LNCAP (cell line): ENCODE measurements at regions not wholly inside any gene's neighbourhood (a gene's known extent, or its start where the extent isn't known, plus 50 kb on each side); places are given as distances from the start of the nearest gene placed in this dataset.

Source experiments
- TF ChIP-seq, protein P1 (sequence below): fragments of 450-650 bp; IDR thresholded peaks from 2 replicates; pipeline ENCODE4 v1.5.1; 2017; ENCODE audit warnings: mild to moderate bottlenecking

DNA sequence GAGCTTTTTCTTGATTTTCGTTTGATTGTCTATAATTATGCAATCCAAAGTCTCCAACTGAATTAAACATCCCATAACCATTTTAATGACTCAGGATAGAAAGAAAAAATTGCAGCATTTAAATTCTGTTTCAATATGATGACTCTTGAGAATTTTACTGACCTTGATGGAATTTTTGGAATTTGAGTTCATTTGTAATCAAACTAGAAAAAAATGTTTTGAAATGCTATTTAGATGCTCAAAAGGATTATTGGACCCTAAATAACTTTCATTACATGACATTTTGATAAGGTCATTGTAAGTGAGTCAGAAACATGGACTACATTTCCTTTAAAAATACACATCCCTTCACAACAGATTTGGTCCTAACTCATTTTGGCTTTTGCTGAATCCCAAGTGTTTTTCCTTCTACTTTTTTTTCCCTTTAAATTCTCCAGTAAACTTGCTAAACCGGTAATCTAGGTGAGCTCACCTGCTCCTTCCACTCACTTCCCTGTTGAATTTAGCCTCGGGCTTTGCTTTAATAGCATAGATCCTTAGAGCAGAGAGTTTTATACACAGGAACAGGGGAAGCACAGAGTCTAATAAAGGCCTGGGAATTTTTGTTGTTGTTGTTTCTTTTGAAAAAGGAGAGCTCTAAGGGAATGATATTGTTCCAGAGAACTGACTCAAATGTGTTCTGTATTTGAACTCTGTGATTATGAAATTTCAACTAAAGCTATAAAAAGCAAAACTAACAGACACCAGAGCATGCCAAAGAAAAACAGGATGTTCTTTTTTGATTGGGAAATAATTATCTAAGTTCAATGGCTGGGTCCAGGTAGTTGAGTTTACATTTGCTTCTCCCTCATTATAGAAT is 1088.2 kb upstream of the CITED2 start:
- TF ChIP-seq, protein P1, sequence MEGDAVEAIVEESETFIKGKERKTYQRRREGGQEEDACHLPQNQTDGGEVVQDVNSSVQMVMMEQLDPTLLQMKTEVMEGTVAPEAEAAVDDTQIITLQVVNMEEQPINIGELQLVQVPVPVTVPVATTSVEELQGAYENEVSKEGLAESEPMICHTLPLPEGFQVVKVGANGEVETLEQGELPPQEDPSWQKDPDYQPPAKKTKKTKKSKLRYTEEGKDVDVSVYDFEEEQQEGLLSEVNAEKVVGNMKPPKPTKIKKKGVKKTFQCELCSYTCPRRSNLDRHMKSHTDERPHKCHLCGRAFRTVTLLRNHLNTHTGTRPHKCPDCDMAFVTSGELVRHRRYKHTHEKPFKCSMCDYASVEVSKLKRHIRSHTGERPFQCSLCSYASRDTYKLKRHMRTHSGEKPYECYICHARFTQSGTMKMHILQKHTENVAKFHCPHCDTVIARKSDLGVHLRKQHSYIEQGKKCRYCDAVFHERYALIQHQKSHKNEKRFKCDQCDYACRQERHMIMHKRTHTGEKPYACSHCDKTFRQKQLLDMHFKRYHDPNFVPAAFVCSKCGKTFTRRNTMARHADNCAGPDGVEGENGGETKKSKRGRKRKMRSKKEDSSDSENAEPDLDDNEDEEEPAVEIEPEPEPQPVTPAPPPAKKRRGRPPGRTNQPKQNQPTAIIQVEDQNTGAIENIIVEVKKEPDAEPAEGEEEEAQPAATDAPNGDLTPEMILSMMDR = no peak

DNA sequence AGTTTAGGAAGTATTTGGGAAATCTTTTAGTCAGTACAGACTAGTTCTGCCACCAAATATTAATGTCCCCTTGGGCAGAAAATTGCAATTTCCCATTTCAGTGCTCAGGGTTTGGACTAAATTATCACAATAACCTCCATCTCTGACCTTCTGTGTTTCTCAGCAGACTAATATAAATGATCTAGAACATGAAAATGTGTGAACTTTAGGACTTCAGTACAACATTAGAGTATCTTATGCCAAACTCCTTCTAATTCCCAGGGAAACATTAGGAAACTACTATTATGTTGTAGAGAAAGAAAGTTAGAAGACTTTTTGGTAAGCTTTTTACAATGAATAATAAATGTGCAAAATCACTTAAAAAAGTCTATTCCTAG is 1087.6 kb upstream of the CITED2 start:
- TF ChIP-seq, protein P1 = no peak

DNA sequence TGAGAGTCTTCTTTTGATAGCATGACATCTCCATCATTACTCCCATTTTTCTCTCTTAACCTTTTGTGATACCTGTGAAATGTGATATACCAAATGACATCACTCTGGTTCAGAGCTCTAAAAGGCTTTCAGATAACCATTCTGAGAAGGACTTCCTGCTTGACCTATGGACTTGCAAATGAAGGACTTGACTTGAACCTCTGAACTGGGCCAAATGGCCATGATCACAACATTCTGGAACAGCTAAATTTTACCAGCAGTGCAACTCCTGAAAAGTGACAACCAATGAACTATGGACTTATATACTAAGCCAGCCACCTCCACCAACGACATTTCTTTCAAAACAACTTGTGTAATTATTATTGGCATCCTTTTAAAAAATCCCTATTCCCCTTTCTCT is 1085.8 kb upstream of the CITED2 start:
- TF ChIP-seq, protein P1 = no peak

DNA sequence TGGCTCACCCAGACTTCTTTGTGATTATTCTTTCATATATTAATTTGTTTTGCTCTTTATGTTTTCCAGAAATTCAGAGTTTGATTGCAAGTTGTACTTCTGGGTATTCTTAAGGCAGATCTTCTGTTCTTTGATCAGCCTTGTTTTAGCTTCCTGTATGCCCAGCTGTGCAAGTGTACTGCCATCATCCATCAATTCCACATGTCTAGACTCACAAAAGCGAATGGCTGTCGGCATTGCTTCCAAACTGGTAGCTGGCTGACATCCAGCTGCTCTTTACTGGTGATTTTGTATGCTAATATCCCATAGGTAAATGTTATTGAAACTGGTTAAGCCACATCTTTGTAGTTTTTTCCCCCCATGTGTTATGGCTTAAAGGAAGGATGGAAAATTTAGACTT is 1084.8 kb upstream of the CITED2 start:
- TF ChIP-seq, protein P1 = no peak

DNA sequence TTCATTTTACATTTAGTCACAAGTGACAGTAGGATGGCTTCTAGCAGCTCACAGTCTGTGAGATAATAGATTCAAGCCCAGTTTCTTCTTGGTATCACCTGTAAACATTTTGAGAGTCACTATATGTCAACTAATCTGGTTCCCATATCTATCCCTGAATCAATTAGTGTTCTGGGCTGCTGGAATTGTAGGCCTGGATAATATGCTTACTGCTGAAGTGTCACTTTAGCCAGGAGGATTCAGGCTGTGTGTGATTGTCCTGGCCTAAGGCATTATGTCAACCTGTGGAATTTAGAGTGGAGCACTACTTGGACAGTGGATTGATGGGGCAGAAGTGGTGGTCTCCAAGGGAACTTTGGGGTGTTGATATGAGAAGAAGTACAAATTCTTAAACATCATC is 1071.8 kb upstream of the CITED2 start:
- TF ChIP-seq, protein P1 = no peak

DNA sequence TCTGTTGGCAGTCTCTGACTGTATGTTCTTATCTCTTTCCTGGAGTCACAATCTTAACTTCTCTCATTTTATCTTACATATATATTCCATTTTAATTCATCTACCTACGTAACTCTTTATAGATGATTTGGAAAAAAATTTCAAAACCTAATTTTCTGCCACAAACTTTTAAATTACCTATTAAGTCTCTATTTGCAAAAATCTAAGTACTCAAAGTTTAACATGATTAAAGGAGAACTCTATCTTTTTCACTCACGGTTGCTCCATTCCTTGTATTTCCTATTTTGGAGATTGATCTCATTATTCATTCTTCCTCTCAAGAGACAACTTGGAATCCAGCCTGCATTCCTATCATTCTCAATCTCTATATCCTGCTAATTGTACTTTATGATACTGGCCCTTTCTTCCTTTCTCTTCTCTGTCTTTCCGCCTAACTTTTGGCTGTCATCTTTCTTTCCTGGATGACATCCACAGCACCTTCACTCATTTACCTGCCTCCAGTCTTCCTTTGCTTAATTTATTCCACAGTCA is 1071.1 kb upstream of the CITED2 start:
- TF ChIP-seq, protein P1 = no peak

DNA sequence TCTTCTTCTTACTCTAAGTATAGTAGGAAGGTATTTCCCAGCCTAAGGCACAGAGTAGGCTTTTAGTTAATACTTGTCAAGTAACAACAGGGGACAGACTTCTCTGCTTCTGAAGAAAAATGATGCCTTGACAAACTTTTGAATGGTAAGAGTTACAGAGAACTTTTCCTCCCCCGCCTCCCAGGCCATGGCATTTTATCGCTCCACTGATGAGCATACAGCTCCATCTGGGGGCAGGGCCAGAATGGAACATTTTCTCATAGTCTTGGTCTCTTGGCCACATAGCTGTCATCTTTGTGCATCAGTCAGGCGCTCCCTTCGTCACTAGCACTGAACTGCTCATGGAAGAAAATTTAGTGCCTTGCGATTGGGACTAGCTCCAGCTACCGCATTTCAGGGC is 1066.8 kb upstream of the CITED2 start:
- TF ChIP-seq, protein P1 = peak; percentile 50; the same call in 1 of the 2 replicates
